Hypothalamus (tissue), 51 donors: ENCODE measurements at regions not wholly inside any gene's neighbourhood (a gene's known extent, or its start where the extent isn't known, plus 50 kb on each side); places are given as distances from the start of the nearest gene placed in this dataset.
"Not testable (repeated sequence)": the region's sequence is repeated elsewhere in the genome, so short reads cannot be mapped to it uniquely, and the experiment has no call there.

Source experiments
- DNase-seq, 51 donors: peaks; one replicate each; lab custom pipeline; 2025; lab: John Stamatoyannopoulos, UW

- no peak for DNase-seq
Measured at GRCh38 chr12:67107235-67107634, 161.9 kb upstream of the CAND1 start.

- DNase-seq, result no peak
Measured at GRCh38 chr12:67107751-67108269, 161.3 kb upstream of the CAND1 start.

GRCh38 chr12:67110345-67110744 is 158.8 kb upstream of the CAND1 start:
- DNase-seq, result not testable (repeated sequence)

GRCh38 chr12:67111182-67111581 is 158.0 kb upstream of the CAND1 start:
- no peak for DNase-seq

- no peak for DNase-seq
Measured at GRCh38 chr12:67112586-67112985, 156.6 kb upstream of the CAND1 start.

- DNase-seq, result no peak
Measured at GRCh38 chr12:67116134-67116533, 153.0 kb upstream of the CAND1 start.

GRCh38 chr12:67122584-67122983 is 146.6 kb upstream of the CAND1 start:
- DNase-seq, result no peak

GRCh38 chr12:67137256-67137655 is 131.9 kb upstream of the CAND1 start:
- DNase-seq, result no peak

- DNase-seq, result no peak
Measured at GRCh38 chr12:67141296-67142018, 127.7 kb upstream of the CAND1 start.

GRCh38 chr12:67145692-67146091 is 123.5 kb upstream of the CAND1 start:
- DNase-seq, result no peak

- DNase-seq, result no peak
Measured at GRCh38 chr12:67147030-67147429, 122.1 kb upstream of the CAND1 start.

- DNase-seq, result no peak
Measured at GRCh38 chr12:67147447-67147846, 121.7 kb upstream of the CAND1 start.

GRCh38 chr12:67148265-67148664 is 120.9 kb upstream of the CAND1 start:
- no peak for DNase-seq

GRCh38 chr12:67151886-67152285 is 117.3 kb upstream of the CAND1 start:
- DNase-seq, result no peak

GRCh38 chr12:67152451-67152850 is 116.7 kb upstream of the CAND1 start:
- DNase-seq, result no peak

GRCh38 chr12:67154901-67155300 is 114.3 kb upstream of the CAND1 start:
- DNase-seq, result no peak

- no peak for DNase-seq
Measured at GRCh38 chr12:67155863-67156262, 113.3 kb upstream of the CAND1 start.

GRCh38 chr12:67161322-67161918 is 107.7 kb upstream of the CAND1 start:
- DNase-seq, result peak in 7 of 51 donors; percentile 0 to 11 (median 2)

GRCh38 chr12:67173258-67173657 is 95.9 kb upstream of the CAND1 start:
- DNase-seq, result no peak

GRCh38 chr12:67182551-67182950 is 86.6 kb upstream of the CAND1 start:
- no peak for DNase-seq

GRCh38 chr12:67193704-67194103 is 75.5 kb upstream of the CAND1 start:
- no peak for DNase-seq

GRCh38 chr12:67200386-67200785 is 68.8 kb upstream of the CAND1 start:
- no peak for DNase-seq
